Activated CD4-positive, alpha-beta T cell treated with anti-CD3 and anti-CD28 coated beads, Interleukin-2, amount 50 U/mL, for 48 hours (primary cell): ENCODE measurements at regions not wholly inside any gene's neighbourhood (a gene's known extent, or its start where the extent isn't known, plus 50 kb on each side); places are given as distances from the start of the nearest gene placed in this dataset.

Experiments used
- DNase-seq, 2 experiments: peaks; one replicate each; pipeline ENCODE4 v3.0.0-alpha.2; 2020

DNA sequence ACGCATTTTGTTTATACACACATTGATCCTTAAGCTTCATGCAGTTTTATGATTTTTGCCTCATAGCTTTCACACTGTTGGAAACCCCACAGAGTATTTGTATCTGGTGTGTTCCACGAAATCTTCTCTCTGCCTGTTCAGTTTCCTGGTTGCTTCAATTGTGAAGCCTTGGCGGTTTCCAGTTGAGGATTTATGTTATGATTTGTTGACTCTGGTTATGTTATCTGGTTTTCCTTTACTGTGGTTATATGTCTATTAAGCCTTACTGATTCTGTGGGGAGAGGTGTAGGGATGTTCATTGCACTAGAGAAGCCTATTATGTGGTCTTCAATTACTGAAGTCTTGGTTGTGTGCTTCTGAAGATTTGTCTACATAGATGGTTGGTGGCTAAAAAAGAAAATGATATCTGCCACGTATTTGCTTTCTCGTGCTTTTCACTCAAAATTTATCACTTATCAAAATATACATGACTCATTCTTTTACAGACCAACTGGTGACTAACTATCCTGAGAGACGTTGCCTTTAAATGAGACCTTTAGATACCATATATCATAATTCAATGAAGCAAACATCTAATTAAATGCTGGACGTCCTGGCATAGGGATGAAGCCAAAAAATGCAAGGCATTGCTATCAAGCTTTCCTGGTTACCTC, 488.0 kb upstream of the B3GALT2 start:
- no peak for DNase-seq

DNA sequence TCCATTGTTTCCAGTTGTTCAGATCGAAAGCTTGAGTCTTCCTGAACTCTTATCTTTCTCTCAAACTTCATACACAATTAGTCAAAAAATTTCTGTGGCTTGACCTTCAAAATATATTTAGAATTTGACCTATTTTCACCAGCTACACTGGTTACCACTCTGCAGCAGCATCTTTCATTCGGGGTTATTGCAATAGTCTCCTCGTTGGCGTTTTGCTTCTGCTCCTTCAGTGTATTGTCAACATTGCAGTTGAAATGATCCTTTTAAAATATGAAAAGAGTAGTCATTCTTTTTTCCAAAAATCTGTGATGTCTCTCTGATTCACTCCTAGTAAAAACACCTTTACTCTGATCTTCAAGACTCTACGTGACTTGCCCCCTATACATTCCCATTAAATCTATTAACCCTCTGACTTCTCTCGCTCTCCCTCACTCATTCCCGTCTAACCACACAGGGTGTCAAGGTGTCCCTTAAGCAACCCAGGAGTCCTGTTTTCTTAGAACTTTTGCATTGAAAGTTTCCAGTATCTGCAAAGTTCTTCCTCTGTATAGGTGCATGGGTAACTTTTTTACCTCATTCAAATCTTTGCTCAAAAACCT, 480.2 kb upstream of the B3GALT2 start:
- no peak for DNase-seq

DNA sequence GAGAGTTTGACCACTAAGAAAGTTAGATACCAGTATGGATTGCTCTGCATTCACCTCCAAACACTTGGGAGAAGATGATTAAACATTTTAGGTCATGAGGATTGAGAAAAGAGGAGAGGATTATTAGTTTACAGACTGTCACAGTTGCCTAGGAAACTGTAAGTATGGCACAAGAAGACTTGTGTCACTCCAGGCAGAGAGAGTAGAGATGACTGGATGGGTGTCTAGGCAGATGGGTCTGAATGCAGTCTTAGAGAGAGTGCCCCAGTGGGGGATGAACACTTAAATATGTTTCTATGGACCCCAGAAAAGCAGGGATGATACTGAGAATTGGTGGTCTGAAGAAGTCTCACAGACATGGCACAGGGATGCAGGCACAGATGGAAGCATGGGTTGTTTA, 477.6 kb upstream of the B3GALT2 start:
- DNase-seq: no peak

DNA sequence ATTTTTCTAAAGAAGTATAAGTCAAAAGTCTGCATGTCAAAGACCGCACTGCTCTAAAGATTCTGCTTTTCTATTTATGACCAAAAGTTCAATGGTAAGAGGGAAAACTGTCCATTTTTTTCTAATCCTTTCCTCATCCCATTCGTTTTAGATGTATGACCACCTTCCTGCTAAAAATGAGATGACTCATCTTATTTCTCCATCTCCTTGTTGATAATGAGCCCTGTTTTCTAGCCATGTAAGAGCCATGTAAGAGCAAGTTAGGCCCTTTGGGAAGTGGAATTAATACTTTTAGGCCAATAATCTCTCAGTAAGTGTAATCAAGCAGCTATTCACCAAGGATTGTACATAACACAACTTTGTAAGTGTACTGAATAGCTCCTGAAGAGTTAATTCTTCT, 475.6 kb upstream of the B3GALT2 start:
- DNase-seq: no peak

DNA sequence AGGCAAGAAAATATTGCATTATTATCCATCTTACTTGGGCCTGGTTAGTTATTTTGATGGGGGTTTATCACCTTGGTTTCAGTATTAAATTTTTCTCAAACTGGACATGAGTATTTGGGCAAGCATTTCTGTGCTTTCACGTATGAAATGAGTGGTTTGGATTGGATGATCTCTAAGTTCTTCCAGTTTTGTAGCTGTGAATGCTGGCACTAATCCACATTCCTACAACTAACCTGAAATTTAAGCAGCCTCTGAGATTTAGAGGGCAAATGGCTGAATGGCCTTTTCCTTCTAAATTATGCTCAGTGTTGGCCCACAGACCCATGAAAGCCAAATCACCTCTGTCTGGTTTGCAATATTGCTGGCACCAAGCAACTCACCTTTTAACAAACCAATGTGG, 475.0 kb upstream of the B3GALT2 start:
- no peak for DNase-seq

DNA sequence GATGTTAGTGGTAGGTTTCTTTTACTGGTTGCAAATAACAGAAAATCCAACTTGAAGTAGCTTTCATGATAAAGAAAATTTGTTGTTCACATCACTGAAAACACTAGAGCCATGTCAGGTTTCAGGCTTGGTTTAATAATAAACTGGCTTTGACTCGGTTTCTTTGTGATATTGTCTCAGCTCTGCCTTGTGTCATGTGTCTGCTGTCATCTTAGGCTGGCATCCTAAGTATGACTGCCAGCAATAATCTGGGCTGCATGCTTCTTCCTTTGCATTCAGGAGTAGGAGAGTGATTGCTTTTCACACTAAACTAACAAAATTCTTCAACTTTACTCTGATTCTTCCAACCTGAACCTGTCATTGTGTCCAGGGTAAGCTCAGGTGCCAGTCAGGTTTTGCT, 474.0 kb upstream of the B3GALT2 start:
- no peak for DNase-seq

DNA sequence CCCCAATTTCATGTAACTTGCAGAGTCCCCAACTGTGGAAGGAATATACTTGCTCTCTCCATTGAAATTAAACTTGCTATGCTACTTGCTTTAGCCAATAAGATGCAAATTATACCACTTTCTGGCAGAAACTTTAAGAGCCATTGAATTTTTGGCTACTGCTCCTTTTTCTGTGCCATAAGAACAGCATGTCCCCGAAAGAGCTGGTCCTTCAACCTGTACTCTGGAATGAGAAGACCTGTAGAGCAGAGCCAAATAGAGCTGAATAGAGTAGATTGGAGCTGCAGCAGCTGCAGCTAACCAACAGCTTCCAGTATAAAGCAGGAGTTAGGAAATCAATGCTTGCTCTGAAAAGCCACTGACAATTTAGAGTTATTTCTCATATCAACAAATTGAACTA, 472.3 kb upstream of the B3GALT2 start:
- DNase-seq: no peak

DNA sequence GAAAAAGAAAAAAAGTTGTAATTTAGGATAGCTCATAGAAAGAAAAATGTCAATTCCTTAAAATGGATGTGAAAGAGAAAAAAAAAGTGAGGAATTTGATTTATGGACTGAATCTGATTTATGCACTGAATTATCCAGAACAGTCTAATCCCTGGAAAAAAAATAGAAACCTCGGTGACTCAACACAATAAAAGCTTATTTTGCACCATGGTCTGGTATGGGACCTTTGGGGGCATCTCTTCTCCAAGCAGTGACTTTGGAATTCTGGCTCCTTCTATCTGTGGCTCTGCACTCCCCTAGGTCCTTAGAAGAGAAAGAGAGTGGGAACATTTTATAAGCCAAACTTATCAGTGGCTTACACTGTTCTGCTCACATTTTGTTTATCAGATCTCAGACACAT, 471.7 kb upstream of the B3GALT2 start:
- no peak for DNase-seq

DNA sequence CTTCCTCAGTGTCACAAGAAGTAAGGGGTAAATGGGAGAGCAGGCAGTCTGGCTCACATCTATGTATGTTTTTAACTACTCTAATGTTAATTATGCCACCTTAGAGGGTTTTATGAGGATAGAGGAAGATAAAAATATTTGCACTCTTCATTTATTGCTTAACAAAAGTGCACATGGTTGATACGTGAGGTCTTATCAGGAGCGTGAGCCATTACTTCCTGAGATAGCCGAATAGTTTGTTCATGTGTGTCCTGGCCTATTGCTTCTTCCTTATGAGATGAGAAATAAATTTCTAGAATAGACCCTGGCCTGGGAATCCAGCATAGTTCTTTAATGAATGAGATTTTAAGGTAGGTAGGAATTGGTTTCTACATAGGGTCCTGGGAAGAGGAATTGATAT, 471.1 kb upstream of the B3GALT2 start:
- DNase-seq: no peak

DNA sequence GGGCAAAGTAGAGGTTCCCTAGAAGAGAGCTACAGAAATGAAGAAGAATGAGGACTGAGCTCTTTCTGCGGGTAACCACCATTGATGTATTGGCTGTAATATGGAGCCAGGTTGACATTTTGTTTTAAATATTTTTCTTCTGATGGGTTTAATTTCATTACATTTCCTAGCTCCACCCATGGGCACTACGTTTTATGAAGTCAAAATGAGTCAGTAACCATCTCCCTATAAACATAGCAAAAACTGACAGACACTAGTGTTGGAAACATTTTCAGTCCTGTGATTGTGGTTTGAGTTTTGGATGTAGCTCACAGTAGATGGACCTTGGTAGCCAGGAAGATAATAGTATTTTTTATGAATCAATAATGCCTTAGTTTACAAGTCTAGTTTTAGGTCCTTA, 470.4 kb upstream of the B3GALT2 start:
- DNase-seq: no peak

DNA sequence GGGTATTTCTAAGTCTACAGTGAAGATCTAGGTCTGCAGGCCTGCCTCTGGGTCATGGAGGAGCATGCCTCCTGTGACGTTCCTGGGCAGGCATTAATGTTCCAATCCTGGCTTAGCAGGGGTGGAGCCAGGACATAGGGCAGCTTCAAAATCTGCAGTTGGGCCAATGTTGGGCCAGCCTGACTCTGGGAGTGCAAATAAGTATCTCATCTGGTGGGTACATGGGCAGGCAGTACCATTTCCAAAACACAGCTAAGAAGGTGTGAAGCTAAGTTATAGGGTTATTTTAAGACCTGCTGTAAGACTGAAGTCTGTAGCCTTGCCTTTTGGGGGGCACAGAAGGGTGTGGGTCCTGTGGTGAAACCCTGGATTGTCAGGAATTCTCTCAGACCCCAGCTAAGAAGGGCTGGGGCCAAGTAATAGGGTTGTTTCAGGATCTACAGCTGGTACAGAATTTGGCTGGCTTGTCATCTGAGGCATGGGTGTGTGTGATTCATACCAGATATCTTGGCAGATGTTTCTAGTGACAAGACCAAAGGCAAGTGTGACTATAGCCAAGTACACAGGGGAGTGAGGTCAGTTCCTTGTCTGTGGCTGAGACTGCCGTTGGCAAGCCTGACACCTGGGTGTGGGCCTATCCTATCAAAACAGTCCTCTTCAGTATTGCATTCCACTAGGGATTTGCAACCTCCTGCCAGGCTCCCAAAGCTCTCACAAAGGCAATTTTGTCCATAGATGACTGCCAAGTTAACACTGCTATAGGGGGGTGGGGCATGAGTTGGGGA, 468.7 kb upstream of the B3GALT2 start:
- DNase-seq: no peak

DNA sequence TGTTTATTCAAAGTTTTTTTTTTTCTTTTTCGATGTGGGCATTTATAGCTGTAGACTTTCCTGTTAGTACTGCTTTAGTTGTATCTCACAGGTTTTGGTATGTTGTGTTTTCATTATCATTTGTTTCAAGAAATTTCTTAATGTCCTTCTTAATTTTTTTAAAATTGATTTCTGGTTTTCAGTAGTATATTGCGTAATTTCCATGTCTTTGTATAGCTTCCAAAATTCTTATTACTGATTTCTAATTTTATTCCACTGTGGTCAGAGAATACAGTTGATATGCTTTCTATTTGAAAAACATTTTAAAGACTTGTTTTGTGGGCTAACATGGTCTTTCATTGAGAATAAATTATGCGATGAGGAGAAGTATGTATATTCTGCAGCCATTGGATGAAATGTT, 463.2 kb upstream of the B3GALT2 start:
- DNase-seq: no peak

DNA sequence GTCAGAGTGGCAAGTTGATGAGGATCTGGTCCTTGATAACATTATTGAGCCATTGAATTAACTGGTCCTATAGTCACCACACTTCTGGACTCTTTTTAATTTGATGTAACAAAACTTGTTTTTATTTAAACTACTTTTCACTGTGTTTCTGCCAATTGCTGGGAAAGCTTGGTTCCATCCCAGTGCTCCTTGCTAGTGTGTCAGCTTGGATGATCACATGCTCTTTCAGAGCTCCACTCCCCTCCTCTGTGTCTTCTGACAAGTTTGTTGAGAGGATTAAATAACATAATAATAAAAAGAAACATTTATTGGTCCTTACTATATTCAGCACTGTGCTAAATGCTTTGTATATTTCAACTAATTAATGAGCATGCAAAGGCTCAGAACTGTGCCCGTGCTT, 448.5 kb upstream of the B3GALT2 start:
- DNase-seq: no peak

DNA sequence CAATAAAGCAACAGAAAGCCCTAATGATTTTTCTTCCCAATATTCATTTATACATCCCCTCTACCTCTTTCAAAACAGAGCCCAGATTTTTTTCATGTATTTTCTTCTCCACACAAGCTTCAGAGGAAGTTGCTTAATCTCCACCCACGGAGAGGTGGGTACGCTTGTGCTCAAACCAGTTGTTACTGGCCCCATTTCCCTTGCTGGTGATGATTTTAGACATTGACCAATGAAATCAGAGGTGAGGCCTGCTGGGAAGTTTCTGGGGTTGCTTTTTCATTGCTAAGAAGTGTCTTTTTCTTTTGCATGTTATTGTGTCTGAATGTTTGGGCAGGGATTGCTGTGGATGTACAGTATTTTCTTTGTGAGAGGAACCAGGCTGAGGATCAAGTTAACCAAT, 448.1 kb upstream of the B3GALT2 start:
- DNase-seq: no peak

DNA sequence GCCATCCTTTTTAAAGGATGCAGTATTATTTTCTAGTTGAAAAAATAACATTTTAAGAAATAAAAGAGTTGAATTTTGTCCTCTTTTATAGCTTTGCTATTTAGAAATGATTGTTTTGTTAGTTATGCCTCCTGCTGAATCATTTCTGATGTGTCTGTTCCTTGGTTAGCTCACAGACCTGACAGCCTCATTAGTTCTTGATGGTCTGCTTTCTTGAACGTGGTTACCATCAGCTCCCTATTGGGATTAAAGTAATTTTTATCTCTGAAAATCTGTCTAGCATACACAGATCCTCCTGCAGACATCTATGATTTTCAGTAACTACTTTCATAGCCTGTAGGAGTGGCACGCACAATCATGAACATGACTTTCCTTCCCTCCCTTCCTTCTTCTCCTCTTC, 447.6 kb upstream of the B3GALT2 start:
- DNase-seq: no peak

DNA sequence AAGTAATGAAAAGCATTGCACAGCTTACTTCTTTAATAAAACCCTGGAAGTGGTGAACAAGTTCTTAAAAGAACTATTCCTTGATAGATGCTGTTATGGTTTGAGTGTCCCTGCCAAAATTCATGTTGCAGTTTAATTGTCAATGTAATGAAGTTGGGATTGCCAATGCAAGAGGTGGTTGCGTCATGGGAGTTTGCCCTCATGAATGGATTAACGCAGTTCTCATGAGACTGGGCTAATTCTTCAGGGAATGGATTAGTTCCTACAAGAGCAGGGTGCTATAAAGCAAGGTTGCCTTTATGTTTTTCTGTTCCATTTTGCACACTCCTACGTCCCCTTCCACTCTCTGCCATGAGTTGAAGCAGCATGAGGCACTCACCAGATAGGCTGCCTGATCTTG, 446.7 kb upstream of the B3GALT2 start:
- no peak for DNase-seq

DNA sequence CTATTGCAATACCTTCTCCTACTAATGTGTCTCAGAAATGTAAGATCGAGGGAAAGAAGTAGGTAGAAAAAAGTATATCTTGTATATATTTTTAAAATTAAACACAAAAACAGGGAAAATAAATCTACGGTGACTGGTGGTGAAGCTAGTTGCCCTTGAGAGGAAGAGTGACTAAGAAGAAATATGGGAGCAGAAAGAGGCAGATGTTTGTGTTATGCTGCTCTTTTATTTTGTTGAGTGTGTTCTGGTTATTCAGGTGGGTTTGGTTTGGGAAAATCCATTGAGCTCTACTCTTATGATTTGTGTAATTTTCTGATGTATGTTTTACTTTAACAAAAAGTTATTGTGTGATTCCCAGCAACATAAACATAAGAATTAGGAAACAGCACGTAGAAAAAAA, 444.9 kb upstream of the B3GALT2 start:
- DNase-seq: no peak

DNA sequence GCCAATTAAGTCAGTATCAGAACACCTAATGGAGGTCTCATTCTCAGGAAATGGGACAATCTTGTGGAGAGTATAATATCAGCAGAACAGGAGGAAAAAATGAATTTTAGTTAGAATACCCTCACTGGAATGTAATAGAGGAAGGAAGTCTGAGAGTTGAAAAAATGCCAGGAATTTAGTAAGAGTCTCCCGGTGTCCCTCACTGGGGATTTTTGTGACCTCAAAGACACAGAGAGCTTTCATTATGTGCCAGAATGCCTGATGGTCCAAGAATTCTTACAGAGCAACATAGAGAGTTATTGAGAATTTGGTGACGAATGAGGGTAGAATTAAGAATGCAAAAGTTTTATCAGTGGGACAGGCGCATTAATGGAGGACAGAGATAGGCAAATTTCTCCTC, 443.5 kb upstream of the B3GALT2 start:
- DNase-seq: no peak

DNA sequence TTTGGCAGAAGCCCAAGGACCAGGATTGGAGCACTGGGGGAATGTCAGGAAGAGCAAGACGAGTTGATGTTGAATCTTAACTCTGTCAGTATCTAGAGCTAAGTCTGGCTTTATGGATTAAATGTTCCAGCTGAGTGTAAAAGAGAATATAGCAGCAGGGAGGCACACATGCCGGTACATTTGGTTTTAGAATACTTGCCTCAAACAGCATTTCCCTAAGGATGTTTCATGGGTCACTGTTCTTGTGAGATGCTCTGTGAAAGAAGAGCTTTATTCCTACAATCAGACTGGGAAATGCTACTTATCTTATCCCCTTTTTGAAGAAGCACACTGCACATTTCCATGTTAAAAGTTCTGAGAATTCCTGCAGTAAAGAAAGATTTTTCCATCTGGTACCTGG, 440.3 kb upstream of the B3GALT2 start:
- DNase-seq: no peak

DNA sequence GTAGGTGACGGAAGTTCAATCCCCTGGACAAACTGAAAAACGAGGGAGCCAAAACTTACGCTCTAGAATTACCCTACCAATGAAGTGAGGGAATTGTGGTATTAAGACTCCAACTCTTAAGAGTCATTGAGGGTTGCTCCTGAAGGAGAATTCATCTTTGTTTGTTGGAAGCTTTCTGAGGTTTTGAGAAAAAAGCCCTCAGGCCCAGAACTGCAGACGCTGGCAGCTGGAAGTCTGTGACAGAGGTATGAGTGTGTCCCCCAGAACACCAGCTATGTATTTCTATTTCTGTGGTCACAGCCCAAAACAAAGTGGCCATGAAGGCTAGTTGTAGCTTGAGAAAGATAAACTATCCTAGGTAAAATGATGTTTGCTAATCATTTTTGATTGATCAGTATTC, 438.8 kb upstream of the B3GALT2 start:
- DNase-seq: no peak

DNA sequence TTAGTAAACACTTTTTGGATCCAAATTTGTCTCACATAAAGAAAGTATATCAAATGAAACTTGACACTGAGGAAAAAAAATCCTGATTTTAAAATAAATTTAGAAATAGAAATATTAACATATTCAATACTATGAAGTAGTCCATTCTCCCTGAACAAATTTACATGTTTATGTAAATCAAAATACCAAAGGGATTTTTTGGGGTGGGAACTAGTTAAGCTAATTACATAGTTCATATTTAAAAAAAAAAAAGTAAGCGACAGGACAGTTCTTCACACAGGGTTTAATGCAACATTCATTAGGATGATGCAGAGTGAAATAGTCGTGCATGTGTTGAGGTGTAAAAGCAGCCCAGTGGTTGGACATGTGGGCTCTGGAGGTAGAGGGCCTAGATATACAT, 433.5 kb upstream of the B3GALT2 start:
- DNase-seq: no peak

DNA sequence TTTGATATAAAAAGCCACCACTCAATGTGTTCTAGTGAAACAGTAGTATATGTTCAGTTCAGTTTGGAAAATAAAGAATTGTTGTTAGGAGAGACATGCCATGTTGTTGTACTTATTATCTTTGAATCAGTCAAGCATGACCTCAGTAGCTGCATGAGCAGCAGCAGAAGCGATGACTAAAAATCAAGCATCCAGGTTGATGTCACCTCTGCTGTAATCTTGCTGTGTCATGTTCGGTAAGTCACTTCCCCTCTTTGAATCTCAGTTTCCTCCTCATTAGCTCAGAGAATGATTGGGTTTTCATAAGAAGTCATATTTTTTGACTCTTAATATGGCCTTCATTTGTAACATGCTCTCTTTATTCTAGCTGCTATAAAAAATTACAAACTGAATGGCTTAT, 428.4 kb upstream of the B3GALT2 start:
- DNase-seq: no peak

DNA sequence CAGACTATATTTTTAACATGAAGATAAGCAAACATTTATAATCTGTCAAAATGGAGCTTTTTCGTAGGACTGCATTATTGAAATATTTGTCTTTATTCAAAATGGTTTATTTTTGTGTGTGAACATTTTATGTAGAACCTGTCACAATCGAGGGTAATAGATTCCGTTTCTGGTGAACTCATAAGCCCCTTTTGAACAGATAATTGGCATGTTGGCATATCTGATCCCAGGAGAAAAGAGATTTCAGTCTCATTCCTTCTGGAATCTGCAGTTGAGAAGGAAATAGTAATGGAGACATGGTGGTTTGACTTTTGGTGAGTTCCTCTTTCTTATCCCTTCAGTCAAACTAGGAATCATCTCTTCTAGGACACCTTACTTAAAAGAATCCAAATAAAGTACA, 427.9 kb upstream of the B3GALT2 start:
- no peak for DNase-seq

DNA sequence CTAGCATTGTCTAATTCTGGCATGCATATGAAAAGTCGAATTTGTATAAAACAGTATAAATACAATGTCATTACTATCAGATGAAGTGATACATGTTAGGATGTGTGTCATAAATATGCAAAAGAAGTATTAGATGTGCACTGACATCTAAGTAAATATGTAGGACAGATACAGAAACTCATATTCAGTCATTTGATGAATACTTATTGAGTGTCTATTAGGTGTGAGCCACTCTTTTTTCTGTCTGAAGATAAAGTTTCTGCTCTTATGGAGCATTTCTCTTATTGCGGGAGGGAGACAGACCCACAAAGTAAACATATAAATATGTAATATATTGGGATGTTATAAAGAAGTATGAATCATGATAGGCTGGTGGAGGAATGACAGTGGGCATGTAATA, 426.6 kb upstream of the B3GALT2 start:
- no peak for DNase-seq

DNA sequence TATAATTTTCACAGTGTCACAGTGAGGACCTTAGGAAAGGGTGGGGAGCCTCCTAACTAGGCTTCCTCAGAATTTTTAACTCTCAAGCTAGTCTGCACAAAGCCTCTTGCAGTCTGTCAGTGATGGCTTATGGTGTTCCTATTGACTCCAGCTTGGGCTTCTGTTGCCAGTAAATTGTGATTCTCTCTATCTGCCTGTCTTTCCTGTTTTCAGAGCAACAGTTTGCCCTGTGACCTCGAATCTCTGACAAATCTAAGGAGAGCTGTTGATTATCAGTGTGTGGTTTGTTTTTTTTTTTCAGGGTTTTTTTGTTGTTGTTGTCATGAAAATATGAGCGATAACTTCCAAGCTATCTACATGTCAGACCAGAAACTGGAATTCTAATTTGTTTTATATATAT, 423.2 kb upstream of the B3GALT2 start:
- DNase-seq: no peak
